Epithelial cell of proximal tubule (primary cell): ENCODE measurements at regions not wholly inside any gene's neighbourhood (a gene's known extent, or its start where the extent isn't known, plus 50 kb on each side); places are given as distances from the start of the nearest gene placed in this dataset.

Source experiments
- DNase-seq: peaks from one replicate; pipeline ENCODE4 v3.0.0-alpha.2; 2011; ENCODE audit warnings: low read depth
- H3K4me3 ChIP-seq: 2 replicates; pipeline ENCODE4 v1.5.1; 2011; ENCODE audit warnings: low read depth, mild to moderate bottlenecking, low read length
- CTCF ChIP-seq: conservative IDR thresholded peaks from 2 replicates; pipeline ENCODE4 v1.5.1; 2012; ENCODE audit warnings: low read depth, mild to moderate bottlenecking, low read length

DNA sequence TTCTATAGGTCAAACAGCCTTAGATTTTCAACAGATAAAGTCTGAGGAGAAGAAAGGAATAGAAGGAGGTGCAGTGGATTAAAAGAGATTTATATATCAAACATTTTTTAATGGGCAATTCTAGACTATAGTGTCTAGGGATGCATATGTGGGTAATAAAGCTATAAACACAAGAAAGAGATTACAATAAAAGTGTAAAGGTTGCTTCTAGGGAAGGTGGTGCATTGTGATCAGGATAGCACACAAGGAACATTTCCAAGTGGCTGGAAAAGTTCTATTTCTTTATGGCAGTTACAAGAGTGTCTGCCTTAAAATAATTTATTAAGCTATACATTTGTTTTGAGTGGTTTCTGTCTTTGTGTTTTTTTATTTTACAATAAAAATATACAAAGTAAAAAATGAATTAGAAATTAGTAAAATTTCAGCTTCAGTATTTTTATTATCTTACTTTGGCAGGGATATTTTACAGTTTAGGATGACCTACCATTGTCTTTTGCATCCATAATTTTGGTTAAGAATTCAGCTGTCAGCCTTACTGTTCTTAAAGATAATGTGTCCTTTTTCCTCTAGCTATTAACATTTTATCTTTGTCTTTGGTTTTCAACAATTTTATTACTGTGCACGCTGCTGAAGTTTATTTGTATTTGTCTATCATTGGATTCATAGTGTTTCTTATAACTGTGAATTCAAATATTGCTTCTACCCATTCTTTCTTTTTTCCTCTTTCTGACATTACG lies 221.8 kb downstream of the LACC1 start:
- DNase-seq = no peak
- no peak for TF ChIP-seq CTCF
- H3K4me3 ChIP-seq = no peak overlapping the region

DNA sequence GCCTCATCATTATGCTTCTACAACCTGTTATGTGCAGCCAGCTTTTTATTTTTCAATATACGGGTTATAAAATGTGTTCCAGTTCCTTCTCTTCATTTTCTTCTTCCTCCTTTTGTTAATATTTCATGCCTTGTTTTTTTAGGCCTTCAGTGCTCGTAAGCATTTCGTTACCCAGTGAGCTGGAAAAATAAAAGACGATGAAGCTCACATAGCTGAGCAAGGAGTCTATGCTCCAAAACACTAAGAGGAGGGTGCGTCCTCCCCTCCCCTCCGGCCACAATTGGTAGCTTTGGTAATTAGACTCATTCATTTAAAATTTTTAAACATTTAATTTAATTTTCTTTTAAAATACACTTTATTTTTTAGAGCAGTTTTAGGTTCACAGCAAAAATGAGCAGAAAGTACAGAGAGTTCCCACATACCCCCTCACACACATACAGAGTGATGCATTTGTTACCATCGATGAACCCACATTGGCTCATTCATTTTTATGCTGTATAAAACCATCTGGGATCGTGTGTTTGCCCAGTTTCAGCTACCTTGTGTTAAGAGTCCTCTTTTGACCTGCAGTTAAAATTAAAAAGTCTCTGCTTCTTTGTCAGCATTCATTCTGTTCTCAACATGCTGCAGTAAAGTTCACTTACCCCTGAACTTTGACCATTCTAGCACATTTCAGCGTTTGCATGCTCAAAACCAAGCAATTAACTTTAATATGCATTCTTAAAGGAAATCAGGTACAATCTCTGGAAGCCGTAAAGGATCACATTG lies 223.9 kb downstream of the LACC1 start:
- TF ChIP-seq CTCF = no peak
- H3K4me3 ChIP-seq = no peak overlapping the region
- no peak for DNase-seq

DNA sequence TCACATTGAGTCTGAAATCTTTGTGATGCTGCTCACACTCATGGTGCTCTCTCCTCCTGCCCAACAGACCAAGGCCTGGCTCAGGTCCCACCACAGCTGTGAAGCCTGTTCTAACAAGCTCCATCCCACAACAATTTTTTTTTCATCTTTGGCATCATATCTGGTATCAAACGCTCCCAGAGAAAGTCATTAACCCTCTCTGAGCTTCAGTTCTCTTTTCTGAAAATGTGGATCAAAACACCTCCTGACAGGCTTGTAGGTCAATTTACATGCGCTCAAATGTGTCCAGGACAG lies 224.4 kb downstream of the LACC1 start:
- H3K4me3 ChIP-seq = no peak overlapping the region
- DNase-seq = no peak
- no peak for TF ChIP-seq CTCF

GRCh38 chr13:44104969-44105368 lies 225.3 kb downstream of the LACC1 start:
- H3K4me3 ChIP-seq = no peak overlapping the region
- DNase-seq = no peak
- no peak for TF ChIP-seq CTCF

- TF ChIP-seq CTCF = no peak
- DNase-seq = no peak
- no peak overlapping the region for H3K4me3 ChIP-seq
These were observed 226.8 kb downstream of the LACC1 start for GRCh38 chr13:44106266-44107152.

- no peak overlapping the region for H3K4me3 ChIP-seq
- no peak for TF ChIP-seq CTCF
- no peak for DNase-seq
These were observed 227.8 kb downstream of the LACC1 start for GRCh38 chr13:44107357-44108121.
